ENCODE measurements at regions not wholly inside any gene's neighbourhood (a gene's known extent, or its start where the extent isn't known, plus 50 kb on each side); places are given as distances from the start of the nearest gene placed in this dataset.
"Not testable (repeated sequence)": the region's sequence is repeated elsewhere in the genome, so short reads cannot be mapped to it uniquely, and the experiment has no call there.

DNA sequence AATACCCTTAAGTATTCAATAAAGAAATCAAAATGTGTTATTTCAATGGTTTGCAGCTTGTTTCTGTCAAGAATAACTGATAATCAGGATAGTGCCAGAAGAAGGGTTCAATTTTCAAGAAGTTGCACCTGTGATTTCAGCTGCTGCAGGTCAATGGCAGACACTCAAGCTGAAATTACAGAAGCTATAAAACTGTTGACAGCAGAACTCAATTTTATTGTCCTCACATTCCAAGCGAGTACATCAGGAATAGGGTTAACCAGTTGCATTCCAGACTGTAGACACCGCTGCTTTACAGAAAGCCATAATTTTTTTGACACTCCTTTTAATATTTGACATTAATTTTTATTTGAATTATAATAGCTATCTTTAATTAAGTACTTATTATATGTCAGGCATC lies 364.1 kb downstream of the CGGBP1 start:
- in situ Hi-C loops (cut with HindIII; ENCODE audit: low sequenced_read_pairs), result no loop called here
- no peak for DNase-seq (ENCODE audit: low read depth, low spot score)
- H3K4me3 ChIP-seq (ENCODE audit: low read depth, low read length), result no peak overlapping the region
- TF ChIP-seq, protein P1, sequence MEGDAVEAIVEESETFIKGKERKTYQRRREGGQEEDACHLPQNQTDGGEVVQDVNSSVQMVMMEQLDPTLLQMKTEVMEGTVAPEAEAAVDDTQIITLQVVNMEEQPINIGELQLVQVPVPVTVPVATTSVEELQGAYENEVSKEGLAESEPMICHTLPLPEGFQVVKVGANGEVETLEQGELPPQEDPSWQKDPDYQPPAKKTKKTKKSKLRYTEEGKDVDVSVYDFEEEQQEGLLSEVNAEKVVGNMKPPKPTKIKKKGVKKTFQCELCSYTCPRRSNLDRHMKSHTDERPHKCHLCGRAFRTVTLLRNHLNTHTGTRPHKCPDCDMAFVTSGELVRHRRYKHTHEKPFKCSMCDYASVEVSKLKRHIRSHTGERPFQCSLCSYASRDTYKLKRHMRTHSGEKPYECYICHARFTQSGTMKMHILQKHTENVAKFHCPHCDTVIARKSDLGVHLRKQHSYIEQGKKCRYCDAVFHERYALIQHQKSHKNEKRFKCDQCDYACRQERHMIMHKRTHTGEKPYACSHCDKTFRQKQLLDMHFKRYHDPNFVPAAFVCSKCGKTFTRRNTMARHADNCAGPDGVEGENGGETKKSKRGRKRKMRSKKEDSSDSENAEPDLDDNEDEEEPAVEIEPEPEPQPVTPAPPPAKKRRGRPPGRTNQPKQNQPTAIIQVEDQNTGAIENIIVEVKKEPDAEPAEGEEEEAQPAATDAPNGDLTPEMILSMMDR (IDR thresholded peaks at IDR 0.05; ENCODE audit: low read depth, low read length), result no peak

DNA sequence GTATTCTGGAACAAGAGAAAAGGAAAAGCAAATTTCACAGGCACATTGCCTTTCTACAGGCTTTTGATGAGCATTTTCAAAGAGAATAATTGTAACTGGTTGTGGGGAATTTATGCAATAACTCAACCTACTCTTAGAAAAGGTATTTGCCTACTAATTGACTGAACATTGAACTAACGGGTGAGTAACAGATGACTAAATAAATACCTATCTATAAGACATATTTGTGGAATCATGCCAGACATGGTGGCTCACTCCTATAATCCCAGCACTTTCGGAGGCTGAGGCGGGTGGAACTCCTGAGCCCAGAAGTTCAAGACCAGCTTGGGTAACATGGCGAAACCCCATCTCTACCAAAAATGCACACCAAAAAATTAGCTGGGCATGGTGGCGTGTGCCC lies 367.7 kb downstream of the CGGBP1 start:
- TF ChIP-seq, protein P1 (IDR thresholded peaks at IDR 0.05; ENCODE audit: low read depth, low read length), result no peak
- in situ Hi-C loops (cut with HindIII; ENCODE audit: low sequenced_read_pairs), result no loop called here
- no peak for DNase-seq (ENCODE audit: low read depth, low spot score)

DNA sequence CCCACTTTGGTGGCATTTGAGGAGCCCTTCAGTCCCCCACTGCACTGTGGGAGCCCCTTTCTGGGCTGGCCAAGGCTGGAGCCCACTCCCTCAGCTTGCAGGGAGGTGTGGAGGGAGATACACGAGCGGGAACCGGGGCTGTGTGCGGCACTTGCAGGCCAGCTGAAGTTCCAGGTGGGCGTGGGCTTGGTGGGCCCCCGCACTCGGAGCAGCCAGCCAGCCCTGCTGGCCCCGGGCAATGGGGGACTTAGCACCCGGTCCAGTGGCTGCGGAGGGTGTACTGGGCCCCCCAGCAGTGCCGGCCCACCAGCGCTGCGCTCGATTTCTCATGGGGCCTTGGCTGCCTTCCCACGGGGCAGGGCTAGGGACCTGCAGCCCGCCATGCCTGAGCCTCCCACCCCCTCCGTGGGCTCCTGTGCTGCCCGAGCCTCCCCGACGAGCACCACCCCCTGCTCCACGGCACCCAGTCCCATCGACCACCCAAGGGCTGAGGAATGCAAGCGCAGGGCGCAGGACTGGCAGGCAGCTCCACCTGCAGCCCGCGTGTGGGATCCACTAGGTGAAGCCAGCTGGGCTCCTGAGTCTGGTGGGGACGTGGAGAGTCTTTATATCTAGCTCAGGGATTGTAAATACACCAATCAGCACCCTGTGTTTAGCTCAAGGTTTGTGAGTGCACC lies 379.7 kb downstream of the CGGBP1 start:
- H3K4me3 ChIP-seq (ENCODE audit: low read depth, low read length); in situ Hi-C loops (cut with HindIII; ENCODE audit: low sequenced_read_pairs); DNase-seq (ENCODE audit: low read depth, low spot score): not testable (repeated sequence)

More for the DNA sequence above, 367.7 kb downstream of the CGGBP1 start:
- no peak overlapping the region for H3K4me3 ChIP-seq (ENCODE audit: low read depth, low read length)

DNA sequence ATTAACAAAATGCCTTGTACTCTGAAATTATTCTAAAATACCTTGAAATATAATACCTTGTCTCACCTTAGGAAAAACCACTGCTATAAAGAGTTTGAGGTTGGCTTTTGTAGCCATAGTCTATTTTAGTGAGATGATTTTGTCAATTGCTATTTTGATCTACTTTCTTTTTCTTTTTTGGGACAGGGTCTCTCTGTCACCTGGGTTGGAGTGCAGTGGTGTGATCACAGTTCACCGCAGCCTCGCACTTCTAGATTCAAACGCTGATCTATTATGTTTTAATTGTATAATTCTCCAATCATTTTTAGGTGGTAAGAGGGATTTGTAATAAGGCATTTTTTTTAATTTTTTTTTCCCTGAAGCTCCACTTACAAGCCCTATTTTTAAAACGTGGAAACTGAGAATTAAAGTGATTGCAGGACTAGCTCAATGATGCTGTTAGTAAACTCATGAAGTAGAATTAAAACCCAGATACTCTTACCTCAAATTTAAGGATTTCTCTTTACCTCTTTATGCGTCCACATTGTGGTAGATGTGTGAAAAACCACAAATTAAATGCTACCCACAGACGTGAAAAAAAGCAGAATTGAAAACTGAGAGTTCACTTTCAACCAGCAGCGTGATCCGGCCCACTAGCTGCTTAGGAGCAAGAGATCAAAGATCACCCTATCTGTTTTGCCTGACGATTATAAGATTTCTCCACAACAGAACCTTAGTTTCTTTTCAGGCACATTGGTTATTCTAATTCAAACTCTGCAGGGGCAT lies 384.2 kb downstream of the CGGBP1 start:
- TF ChIP-seq, protein P1 (IDR thresholded peaks at IDR 0.05; ENCODE audit: low read depth, low read length), result no peak
- H3K4me3 ChIP-seq (ENCODE audit: low read depth, low read length), result no peak overlapping the region
- no peak for DNase-seq (ENCODE audit: low read depth, low spot score)
- in situ Hi-C loops (cut with HindIII; ENCODE audit: low sequenced_read_pairs), result no loop called here

DNA sequence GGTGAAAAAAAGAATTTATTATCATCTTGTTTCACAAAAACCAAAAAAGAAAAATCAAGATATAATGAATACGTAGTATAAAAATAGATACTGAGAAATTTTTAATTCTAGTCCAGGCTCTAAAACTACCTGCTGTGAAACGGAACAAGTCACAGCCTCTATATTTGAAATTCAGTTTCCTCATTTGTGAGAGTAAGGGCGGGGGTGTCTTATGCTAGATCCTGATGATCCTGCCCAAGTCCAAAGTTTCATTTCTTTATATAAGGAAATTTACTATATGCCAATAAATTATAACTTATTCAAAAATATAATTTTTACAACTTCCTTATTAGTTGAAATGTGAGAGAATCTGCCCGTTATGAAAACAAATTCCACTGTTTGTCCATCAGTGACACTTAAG lies 385.7 kb downstream of the CGGBP1 start:
- DNase-seq (ENCODE audit: low read depth, low spot score), result no peak
- TF ChIP-seq, protein P1 (IDR thresholded peaks at IDR 0.05; ENCODE audit: low read depth, low read length), result no peak
- no peak overlapping the region for H3K4me3 ChIP-seq (ENCODE audit: low read depth, low read length)
- in situ Hi-C loops (cut with HindIII; ENCODE audit: low sequenced_read_pairs), result no loop called here

DNA sequence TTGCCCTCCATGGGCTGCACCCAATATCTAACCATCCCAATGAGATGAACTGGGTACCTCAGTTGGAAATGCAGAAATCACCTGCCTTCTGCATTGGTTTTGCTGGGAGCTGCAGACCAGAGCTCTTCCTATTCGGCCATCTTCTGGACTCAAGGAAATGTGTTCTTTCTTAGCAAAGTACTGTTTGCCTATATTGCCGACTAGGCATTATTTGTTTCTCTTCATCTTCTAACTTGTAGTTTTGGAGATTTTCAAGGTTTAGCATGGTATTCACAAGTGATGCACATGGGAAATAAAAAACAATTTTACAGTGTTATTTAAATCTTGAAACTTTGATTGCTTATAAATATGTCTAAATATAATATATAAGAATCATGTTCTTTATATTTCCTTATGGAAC lies 377.8 kb upstream of the POU1F1 start:
- TF ChIP-seq, protein P1 (IDR thresholded peaks at IDR 0.05; ENCODE audit: low read depth, low read length), result no peak
- in situ Hi-C loops (cut with HindIII; ENCODE audit: low sequenced_read_pairs), result no loop called here

DNA sequence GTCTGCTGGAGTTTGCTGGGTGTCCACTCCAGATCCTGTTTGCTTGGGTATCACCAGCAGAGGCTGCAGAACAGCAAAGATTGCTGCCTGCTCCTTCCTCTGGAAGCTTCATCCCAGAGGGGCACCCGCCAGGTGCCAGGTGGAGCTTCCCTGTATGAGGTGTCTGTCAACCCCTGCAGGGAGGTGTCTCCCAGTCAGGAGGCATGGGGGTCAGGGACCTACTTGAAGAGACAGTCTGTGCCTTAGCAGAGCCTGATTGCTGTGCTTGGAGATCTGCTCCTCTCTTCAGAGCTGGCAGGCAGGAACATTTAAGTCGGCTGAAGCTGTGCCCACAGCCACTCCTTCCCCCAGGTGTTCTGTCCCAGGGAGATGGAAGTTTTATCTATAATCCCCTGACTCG lies 376.8 kb upstream of the POU1F1 start:
- in situ Hi-C loops (cut with HindIII; ENCODE audit: low sequenced_read_pairs); H3K4me3 ChIP-seq (ENCODE audit: low read depth, low read length); DNase-seq (ENCODE audit: low read depth, low spot score): not testable (repeated sequence)

More for the DNA sequence above, 377.8 kb upstream of the POU1F1 start:
- no peak overlapping the region for H3K4me3 ChIP-seq (ENCODE audit: low read depth, low read length)
- no peak for DNase-seq (ENCODE audit: low read depth, low spot score)

All from astrocyte of the spinal cord (primary cell).